Right hindlimb (tissue), 1 donor: ENCODE measurements at regions not wholly inside any gene's neighbourhood (a gene's known extent, or its start where the extent isn't known, plus 50 kb on each side); places are given as distances from the start of the nearest gene placed in this dataset.
"Not testable (repeated sequence)": the region's sequence is repeated elsewhere in the genome, so short reads cannot be mapped to it uniquely, and the experiment has no call there.

Experiments
- DNase-seq: peaks from one replicate; pipeline ENCODE4 v3.0.0-alpha.2; 2018

- no peak for DNase-seq
These were observed 173.5 kb downstream of the LMBRD1 start for GRCh38 chr6:69623357-69623756.

DNA sequence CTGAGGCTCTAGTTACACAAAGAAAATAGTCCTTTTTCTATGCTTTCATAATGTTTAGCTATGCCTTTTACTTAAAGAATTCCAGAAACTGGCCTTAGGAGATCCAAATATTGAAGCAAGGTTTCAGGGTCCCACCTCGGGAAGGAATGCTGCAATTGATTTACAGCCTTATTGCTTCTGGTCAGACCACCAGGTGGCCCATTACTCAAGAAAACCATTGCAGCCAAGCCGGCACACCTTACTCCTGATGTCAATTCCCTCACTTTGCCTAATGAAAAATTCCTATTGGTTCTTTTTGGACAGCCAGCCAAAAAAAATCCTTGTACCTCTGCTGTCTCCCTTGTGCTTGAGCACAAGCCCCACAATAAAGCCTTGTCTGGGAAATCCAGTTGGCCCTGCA, 173.9 kb downstream of the LMBRD1 start:
- no peak for DNase-seq

DNA sequence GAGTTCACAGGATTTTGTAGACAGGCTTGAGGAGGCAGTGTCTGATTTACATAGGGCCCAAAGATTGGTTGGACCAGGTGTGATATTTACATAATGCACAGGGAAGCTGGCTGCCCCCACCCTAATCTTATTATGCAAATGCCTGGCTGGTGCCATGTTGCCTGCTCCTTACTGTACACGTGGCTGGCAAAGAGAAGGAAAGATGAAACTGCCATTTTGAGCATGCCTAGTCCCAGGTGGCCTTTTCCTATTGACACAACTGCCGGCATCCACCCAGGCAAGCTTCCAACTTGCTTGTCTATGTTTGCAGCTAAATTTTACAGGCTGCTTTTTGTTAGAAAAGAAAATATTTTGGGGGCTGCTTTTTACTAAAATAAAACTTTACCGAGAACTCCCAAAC, 174.6 kb downstream of the LMBRD1 start:
- DNase-seq: no peak

DNA sequence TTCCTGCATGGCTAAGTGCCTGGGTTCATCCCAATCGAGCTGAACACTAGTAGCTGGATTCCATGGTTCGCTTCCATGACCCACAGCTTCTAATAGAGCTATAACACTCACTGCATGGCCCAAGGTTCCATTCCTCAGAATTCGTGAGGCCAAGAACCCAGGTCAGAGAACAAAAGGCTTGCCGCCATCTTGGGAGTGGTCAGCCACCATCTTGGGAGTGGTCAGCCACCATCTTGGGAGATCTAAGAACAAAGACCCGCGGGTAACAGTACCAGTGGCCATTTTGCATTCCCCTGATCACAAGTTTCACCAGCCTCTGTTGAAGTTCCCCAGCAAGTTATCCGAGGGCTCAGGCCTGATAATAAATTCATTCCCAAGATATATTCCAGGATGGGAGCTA, 179.6 kb downstream of the LMBRD1 start:
- no peak for DNase-seq

GRCh38 chr6:69609836-69610472, 186.9 kb downstream of the LMBRD1 start:
- no peak for DNase-seq

GRCh38 chr6:69601132-69601531, 195.7 kb downstream of the LMBRD1 start:
- no peak for DNase-seq

DNA sequence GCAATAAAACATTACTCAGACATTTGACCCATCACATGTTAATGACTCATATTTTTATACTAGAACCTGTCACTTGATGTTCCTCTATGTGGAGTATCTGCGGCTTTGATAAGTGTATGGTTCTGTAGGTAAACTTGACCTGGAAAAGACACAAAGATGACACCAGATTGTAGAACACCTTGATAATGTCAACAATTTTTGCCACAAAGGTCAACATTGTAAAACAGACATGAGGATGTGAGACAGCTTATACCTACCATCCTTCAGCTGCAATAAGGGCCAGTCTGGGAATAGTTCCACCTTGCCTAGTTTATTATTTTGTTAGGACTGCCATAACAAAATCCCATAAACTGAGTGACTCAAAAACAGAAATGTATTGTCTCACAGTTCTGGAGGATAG, 202.4 kb downstream of the LMBRD1 start:
- no peak for DNase-seq

GRCh38 chr6:69593706-69594105, 203.1 kb downstream of the LMBRD1 start:
- DNase-seq: no peak

GRCh38 chr6:69589626-69590025, 207.2 kb downstream of the LMBRD1 start:
- no peak for DNase-seq

DNA sequence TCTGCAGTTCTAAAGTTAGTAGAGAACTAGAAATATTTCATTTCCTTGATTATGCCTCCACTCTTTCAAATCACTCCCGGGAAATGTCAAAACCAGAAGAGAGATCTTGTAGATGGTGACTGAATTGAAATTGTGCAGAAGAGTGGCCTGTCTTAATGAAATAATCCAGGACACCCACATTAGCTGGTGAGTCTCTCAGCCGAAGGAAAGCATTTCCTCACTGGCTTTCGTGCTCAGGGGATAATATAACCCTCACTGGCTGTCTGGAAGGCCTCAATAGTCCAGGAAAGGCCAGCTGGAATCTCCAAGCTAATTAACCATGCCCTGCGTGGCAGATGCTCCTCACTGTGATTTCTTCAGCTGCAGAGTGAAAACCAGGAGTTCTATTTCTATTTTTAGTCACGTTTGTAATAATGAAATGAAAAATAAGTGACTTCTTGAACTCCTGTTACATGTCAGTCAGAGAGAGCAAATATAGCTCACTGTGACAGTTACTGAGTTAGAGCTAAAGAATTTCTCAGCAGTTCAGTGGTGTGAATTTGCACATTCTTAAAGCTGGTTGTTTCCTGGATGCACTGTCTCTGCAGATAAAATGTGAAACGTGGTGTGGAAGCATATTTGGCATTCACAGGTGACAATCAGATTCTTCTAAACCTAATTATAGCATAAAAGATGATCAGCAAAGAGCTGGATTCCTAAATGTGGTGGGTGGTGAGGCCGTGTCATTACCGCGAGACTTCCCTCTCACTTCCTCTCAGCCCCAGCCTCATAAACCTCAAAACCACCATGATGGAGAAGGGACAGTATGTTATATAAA, 211.7 kb downstream of the LMBRD1 start:
- DNase-seq: peak; percentile 23

DNA sequence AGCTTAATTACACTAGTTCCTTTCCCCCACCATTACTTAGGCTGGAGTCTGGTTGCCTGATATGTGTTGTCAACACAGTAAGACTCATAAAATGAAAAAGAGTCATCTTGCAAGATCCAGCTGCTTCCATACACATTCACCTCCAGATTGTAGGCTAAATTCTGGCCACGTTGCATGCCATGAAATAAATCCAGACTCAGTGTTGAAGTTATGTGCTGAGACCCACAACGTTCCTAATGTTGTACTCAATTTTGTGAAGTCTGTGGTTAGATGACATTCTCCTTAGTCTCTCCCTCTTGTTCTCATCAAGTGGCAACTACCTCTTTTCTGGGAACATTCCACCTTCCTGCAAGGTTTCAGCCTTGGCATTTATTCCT, 212.3 kb downstream of the LMBRD1 start:
- no peak for DNase-seq

GRCh38 chr6:69581581-69581980, 215.2 kb downstream of the LMBRD1 start:
- DNase-seq: no peak

- DNase-seq: no peak
These were observed 216.1 kb downstream of the LMBRD1 start for GRCh38 chr6:69580706-69581105.

- DNase-seq: no peak
These were observed 218.4 kb downstream of the LMBRD1 start for GRCh38 chr6:69578361-69578890.

DNA sequence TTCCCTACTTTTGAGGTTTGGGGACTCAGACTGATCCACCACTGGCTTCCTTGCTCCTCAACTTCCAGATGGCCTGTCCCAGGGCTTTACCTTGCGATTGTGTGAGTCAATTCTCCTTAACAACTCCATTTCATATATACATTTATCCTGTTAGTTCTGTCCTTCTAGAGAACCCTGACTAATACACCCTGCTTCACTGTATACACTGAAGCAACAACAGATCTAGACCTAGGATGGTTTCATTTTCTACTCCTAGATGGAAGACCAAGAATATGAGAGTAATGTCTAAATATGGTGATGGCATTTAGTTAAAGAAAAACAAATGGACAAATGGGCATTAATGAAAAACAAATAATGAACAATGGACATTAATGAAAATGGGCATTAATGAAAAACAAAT, 225.6 kb downstream of the LMBRD1 start:
- no peak for DNase-seq

- no peak for DNase-seq
These were observed 226.7 kb downstream of the LMBRD1 start for GRCh38 chr6:69570106-69570505.

- DNase-seq: not testable (repeated sequence)
These were observed 236.2 kb downstream of the LMBRD1 start for GRCh38 chr6:69560597-69560996.

- no peak for DNase-seq
These were observed 241.6 kb downstream of the LMBRD1 start for GRCh38 chr6:69555088-69555638.

- DNase-seq: no peak
These were observed 254.3 kb downstream of the LMBRD1 start for GRCh38 chr6:69542494-69542893.

GRCh38 chr6:69527921-69528476, 268.8 kb downstream of the LMBRD1 start:
- no peak for DNase-seq

- DNase-seq: not testable (repeated sequence)
These were observed 281.3 kb downstream of the LMBRD1 start for GRCh38 chr6:69515480-69515879.

- no peak for DNase-seq
These were observed 302.2 kb downstream of the LMBRD1 start for GRCh38 chr6:69494595-69494994.

DNA sequence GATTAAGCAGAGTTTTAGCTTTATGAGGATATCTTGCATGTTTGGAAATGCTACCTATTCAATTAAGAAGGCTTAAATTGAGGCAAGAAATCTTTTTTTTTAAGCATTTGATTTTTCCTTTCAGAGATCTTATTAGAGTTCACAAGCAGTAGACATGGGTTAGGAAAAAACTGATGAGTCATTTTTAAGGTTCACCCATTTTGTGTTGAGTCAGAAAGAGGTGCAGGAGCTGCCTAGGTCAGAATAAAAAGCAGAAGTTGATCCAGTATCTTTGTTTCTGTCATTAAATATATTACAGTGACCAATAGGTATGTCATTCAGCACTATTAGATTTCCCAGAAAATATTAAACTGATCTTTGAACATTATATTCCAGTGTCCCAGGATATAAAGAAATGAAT, 306.8 kb downstream of the LMBRD1 start:
- DNase-seq: no peak

DNA sequence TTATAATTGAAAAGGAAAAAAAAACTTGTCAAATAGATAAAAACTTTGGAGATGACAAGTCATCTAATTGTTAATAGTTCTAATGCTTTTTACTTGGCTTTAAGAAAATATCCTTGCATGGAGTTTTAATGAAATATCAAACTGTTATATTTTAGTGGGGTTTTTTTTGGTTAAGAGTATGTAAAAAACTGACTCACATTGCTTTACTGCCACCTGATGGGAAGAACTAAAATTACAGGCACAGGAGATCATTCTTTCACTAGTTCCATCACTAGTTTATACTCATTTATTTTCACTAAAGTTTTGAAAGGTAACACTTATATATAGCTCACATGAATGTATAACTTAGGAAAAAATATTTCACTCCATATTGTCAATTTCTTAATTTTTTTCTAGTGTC, 309.1 kb downstream of the LMBRD1 start:
- DNase-seq: no peak
